ENCODE measurements at regions not wholly inside any gene's neighbourhood (a gene's known extent, or its start where the extent isn't known, plus 50 kb on each side); places are given as distances from the start of the nearest gene placed in this dataset.
"Not testable (repeated sequence)": the region's sequence is repeated elsewhere in the genome, so short reads cannot be mapped to it uniquely, and the experiment has no call there.

- no peak for DNase-seq
These were observed 87.5 kb upstream of the COPS8 start for GRCh38 chr2:236998236-236998635.

GRCh38 chr2:236998758-236999157 is 86.9 kb upstream of the COPS8 start:
- no peak for DNase-seq

- DNase-seq: no peak
These were observed 85.2 kb upstream of the COPS8 start for GRCh38 chr2:237000481-237000880.

GRCh38 chr2:237005341-237005740 is 80.3 kb upstream of the COPS8 start:
- not testable (repeated sequence) for DNase-seq

- no peak for DNase-seq
These were observed 74.4 kb upstream of the COPS8 start for GRCh38 chr2:237011206-237011795.

GRCh38 chr2:237012004-237012403 is 73.7 kb upstream of the COPS8 start:
- no peak for DNase-seq

GRCh38 chr2:237012577-237013267 is 73.0 kb upstream of the COPS8 start:
- peak; percentile 19 for DNase-seq

- DNase-seq: no peak
These were observed 69.4 kb upstream of the COPS8 start for GRCh38 chr2:237016121-237016915.

GRCh38 chr2:237020090-237020489 is 65.6 kb upstream of the COPS8 start:
- DNase-seq: peak; percentile 88

GRCh38 chr2:237022533-237022932 is 63.2 kb upstream of the COPS8 start:
- DNase-seq: no peak

- no peak for DNase-seq
These were observed 61.4 kb upstream of the COPS8 start for GRCh38 chr2:237024255-237024654.

- DNase-seq: peak; percentile 41
These were observed 60.4 kb upstream of the COPS8 start for GRCh38 chr2:237025090-237025865.

- peak; percentile 64 for DNase-seq
These were observed 58.5 kb upstream of the COPS8 start for GRCh38 chr2:237026981-237027711.

GRCh38 chr2:237027712-237028029 is 58.0 kb upstream of the COPS8 start:
- DNase-seq: no peak

- DNase-seq: no peak
These were observed 55.3 kb upstream of the COPS8 start for GRCh38 chr2:237030382-237030781.

- DNase-seq: no peak
These were observed 52.1 kb upstream of the COPS8 start for GRCh38 chr2:237033536-237034060.

GRCh38 chr2:237035781-237036475 is 49.8 kb upstream of the COPS8 start:
- DNase-seq: no peak
